ENCODE measurements at regions not wholly inside any gene's neighbourhood (a gene's known extent, or its start where the extent isn't known, plus 50 kb on each side); places are given as distances from the start of the nearest gene placed in this dataset.

GRCh38 chr14:89007906-89008305 is 183.5 kb downstream of the TTC8 start:
- no peak for DNase-seq (ENCODE audit: extremely low spot score)
- Histone ChIP-seq H3K36me3 (no peaks in the 10 kb centered on the region), H3K9me3 (no peaks in the 10 kb centered on the region), H3K27me3 (no peaks in the 10 kb centered on the region), H3K4me3 (no peak overlapping the region), H3K4me1 (no peaks in the 10 kb centered on the region), H3K27ac (replicated peaks in 1 of 4) (no peak overlapping the region)
- TF ChIP-seq CTCF (IDR thresholded peaks at IDR 0.05) (no peak), POLR2AphosphoS5 (IDR thresholded peaks at IDR 0.05) (no peak), EP300 (IDR thresholded peaks at IDR 0.05) (no peak), POLR2A (IDR thresholded peaks at IDR 0.05; ENCODE audit: low read depth) (no peak)
- intact Hi-C loops (cut with DNase I): no loop called here

- H3K9me3 ChIP-seq: no peaks in the 10 kb centered on the region
- DNase-seq (ENCODE audit: extremely low spot score): no peak
- no peak for TF ChIP-seq POLR2AphosphoS5 (IDR thresholded peaks at IDR 0.05)
- TF ChIP-seq CTCF (IDR thresholded peaks at IDR 0.05): no peak
- no peak for TF ChIP-seq POLR2A (IDR thresholded peaks at IDR 0.05; ENCODE audit: low read depth)
- TF ChIP-seq EP300 (IDR thresholded peaks at IDR 0.05): no peak
- H3K4me1 ChIP-seq: no peaks in the 10 kb centered on the region
- H3K4me3 ChIP-seq: no peak overlapping the region
- peaks cover 0 to 7% (median 0%) of the 10 kb centered on the region in 4 donors for H3K27me3 ChIP-seq
- H3K27ac ChIP-seq (replicated peaks in 1 of 4): no peak overlapping the region
- no peaks in the 10 kb centered on the region for H3K36me3 ChIP-seq
- intact Hi-C loops (cut with DNase I): no loop called here
- 81% methylated on average over 10 of the region's 10 CpGs for WGBS
Measured at GRCh38 chr14:89011355-89012281, 187.2 kb downstream of the TTC8 start.

DNA sequence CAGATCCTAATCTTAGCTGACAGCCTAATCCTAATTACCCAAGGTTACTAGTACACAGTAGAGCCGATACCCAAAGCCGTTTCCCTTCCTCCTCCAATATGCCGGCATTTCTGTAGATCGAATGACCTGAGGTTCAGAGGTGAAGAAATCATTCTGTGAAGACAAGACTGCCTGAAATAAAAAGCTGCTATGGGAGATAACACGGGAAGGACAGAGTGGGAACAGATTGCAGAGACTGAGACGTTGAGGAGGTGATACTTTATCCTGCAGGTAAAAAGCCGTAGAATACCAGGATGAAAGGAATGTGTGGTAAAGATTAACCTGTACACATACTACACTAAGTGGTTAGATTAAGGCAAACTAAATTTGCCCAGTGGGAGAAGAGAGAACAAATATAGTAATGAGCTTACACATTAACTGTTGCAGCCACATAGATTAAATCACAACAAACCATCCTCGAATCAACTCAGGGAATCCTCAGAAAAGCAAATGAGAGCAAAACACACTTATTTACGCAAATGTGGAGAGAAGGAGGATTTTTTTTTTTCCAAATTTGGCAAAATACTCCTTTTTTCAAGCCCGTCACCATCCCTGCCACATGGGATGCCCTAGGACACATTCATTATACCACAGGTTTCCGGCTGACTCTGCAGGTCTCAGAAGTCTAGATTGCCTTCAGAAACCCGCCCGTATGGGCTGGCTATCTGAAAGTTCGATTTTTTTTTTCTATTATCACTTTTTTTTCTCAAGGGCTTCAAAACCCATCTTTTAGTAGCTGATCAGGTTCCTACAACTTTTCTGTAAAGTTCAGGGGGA is 188.0 kb downstream of the TTC8 start:
- Histone ChIP-seq H3K9me3 (no peaks in the 10 kb centered on the region), H3K27ac (replicated peaks in 1 of 4) (no peak overlapping the region), H3K4me3 (no peak overlapping the region), H3K4me1 (no peaks in the 10 kb centered on the region), H3K36me3 (no peaks in the 10 kb centered on the region), H3K27me3 (peaks cover 0 to 7% (median 0%) of the 10 kb centered on the region in 4 donors)
- intact Hi-C loops (cut with DNase I): no loop called here
- DNase-seq (ENCODE audit: extremely low spot score): no peak
- TF ChIP-seq POLR2AphosphoS5 (IDR thresholded peaks at IDR 0.05): no peak
- no peak for TF ChIP-seq POLR2A (IDR thresholded peaks at IDR 0.05; ENCODE audit: low read depth)
- TF ChIP-seq EP300 (IDR thresholded peaks at IDR 0.05): no peak
- TF ChIP-seq CTCF (IDR thresholded peaks at IDR 0.05): no peak
- 85% methylated on average over 14 of the region's 14 CpGs for WGBS

- Histone ChIP-seq H3K9me3 (no peaks in the 10 kb centered on the region), H3K36me3 (no peaks in the 10 kb centered on the region), H3K27ac (replicated peaks in 1 of 4) (no peak overlapping the region), H3K4me1 (no peaks in the 10 kb centered on the region), H3K4me3 (no peak overlapping the region), H3K27me3 (peaks cover 0 to 7% (median 0%) of the 10 kb centered on the region in 4 donors)
- DNase-seq (ENCODE audit: extremely low spot score): no peak
- TF ChIP-seq POLR2A (IDR thresholded peaks at IDR 0.05; ENCODE audit: low read depth) (no peak), CTCF (IDR thresholded peaks at IDR 0.05) (no peak)
- intact Hi-C loops (cut with DNase I): no loop called here
- WGBS: 73% methylated on average over 7 of the region's 7 CpGs
Measured at GRCh38 chr14:89013098-89013504, 188.7 kb downstream of the TTC8 start.

Measured in esophagus muscularis mucosa (tissue), 4 donors.